HG03342 (cell line): ENCODE measurements at regions not wholly inside any gene's neighbourhood (a gene's known extent, or its start where the extent isn't known, plus 50 kb on each side); places are given as distances from the start of the nearest gene placed in this dataset.

Experiments used
- ATAC-seq: cut with Tn5 transposase; IDR thresholded peaks from one replicate; pipeline ENCODE4 v1.9.1; 2021; ENCODE audit warnings: mild to moderate bottlenecking, moderate library complexity; ENCODE audit not compliant: unreplicated experiment

- no peak for ATAC-seq
Observed at GRCh38 chr2:67462738-67463496, 65.8 kb downstream of the ETAA1 start.

- ATAC-seq, result no peak
Observed at GRCh38 chr2:67463810-67464209, 66.7 kb downstream of the ETAA1 start.

- ATAC-seq, result no peak
Observed at GRCh38 chr2:67465623-67466022, 68.5 kb downstream of the ETAA1 start.

GRCh38 chr2:67466734-67467133 is 69.6 kb downstream of the ETAA1 start:
- ATAC-seq, result no peak

- ATAC-seq, result no peak
Observed at GRCh38 chr2:67471681-67472080, 74.5 kb downstream of the ETAA1 start.

GRCh38 chr2:67476809-67477790 is 80.0 kb downstream of the ETAA1 start:
- no peak for ATAC-seq

- no peak for ATAC-seq
Observed at GRCh38 chr2:67479261-67479660, 82.1 kb downstream of the ETAA1 start.

- ATAC-seq, result no peak
Observed at GRCh38 chr2:67485431-67485830, 88.3 kb downstream of the ETAA1 start.

GRCh38 chr2:67486041-67486796 is 89.1 kb downstream of the ETAA1 start:
- no peak for ATAC-seq

- ATAC-seq, result no peak
Observed at GRCh38 chr2:67487993-67488392, 90.9 kb downstream of the ETAA1 start.

GRCh38 chr2:67489396-67489795 is 92.3 kb downstream of the ETAA1 start:
- ATAC-seq, result no peak

- ATAC-seq, result no peak
Observed at GRCh38 chr2:67498931-67499330, 101.8 kb downstream of the ETAA1 start.

- no peak for ATAC-seq
Observed at GRCh38 chr2:67499989-67500388, 102.9 kb downstream of the ETAA1 start.

- no peak for ATAC-seq
Observed at GRCh38 chr2:67500541-67500940, 103.4 kb downstream of the ETAA1 start.

- no peak for ATAC-seq
Observed at GRCh38 chr2:67502346-67503065, 105.4 kb downstream of the ETAA1 start.

GRCh38 chr2:67503066-67503795 is 106.1 kb downstream of the ETAA1 start:
- ATAC-seq, result no peak

- ATAC-seq, result no peak
Observed at GRCh38 chr2:67510745-67511144, 113.6 kb downstream of the ETAA1 start.

GRCh38 chr2:67514515-67514914 is 117.4 kb downstream of the ETAA1 start:
- no peak for ATAC-seq

GRCh38 chr2:67515056-67515455 is 117.9 kb downstream of the ETAA1 start:
- ATAC-seq, result no peak

GRCh38 chr2:67515538-67515937 is 118.4 kb downstream of the ETAA1 start:
- ATAC-seq, result no peak
